B cell (primary cell): ENCODE measurements at regions not wholly inside any gene's neighbourhood (a gene's known extent, or its start where the extent isn't known, plus 50 kb on each side); places are given as distances from the start of the nearest gene placed in this dataset.

Experiments
- ATAC-seq: fragments of 200-7000 bp; cut with Tn5 transposase; one replicate; pipeline ENCODE4 v1.10.0; 2021; ENCODE audit warnings: low read depth, mild to moderate bottlenecking, moderate number of reproducible peaks, moderate library complexity
- CTCF ChIA-PET: fragments of 350-600 bp; sonication (Branson Sonifier 250); formaldehyde crosslinking; loops from one replicate; lab custom pipeline; 2021; ENCODE audit warnings: antibody characterized with exemption, inconsistent platforms; lab: Charles Lee
- POLR2A ChIA-PET: fragments of 350-600 bp; sonication (Branson Sonifier 250); formaldehyde crosslinking; loops from one replicate; lab custom pipeline; 2021; ENCODE audit warnings: antibody characterized with exemption; lab: Charles Lee
- DNase-seq: peaks from one replicate; pipeline ENCODE4 v3.0.0; 2013
- H2AFZ ChIP-seq: 2 replicates; pipeline ENCODE4 v1.6.1; 2012; ENCODE audit warnings: mild to moderate bottlenecking, low read depth, low read length; ENCODE audit not compliant: insufficient read depth, poor library complexity, severe bottlenecking
- H3K27ac ChIP-seq, 2 donors: 1 replicate in 1 of 2; 2 replicates in 1 of 2; pipeline ENCODE4 v1.5.1; 2012 to 2013; ENCODE audit warnings: low read length in 2 of 2, mild to moderate bottlenecking in 2 of 2, moderate library complexity in 1 of 2
- H3K27me3 ChIP-seq, 4 experiments: fragments of 200-600 bp in 1 of 4; sonication (generic) in 1 of 4; replicated peaks in 1 of 4; 1 replicate in 2 of 4; 2 replicates in 2 of 4; pipeline versions ENCODE4 v1.6.1 to v1.7.0; 2013 to 2016; ENCODE audit warnings: low read length in 3 of 4, mild to moderate bottlenecking in 2 of 4, mixed read lengths in 1 of 4, moderate library complexity in 1 of 4; ENCODE audit not compliant: insufficient read depth in 4 of 4, control insufficient read depth in 3 of 4; ENCODE audit errors: control extremely low read depth in 1 of 4
- H3K36me3 ChIP-seq, 2 experiments: replicated peaks in 1 of 2; 1 replicate in 1 of 2; 2 replicates in 1 of 2; pipeline versions ENCODE4 v1.6.1 to v1.7.1; 2013; ENCODE audit warnings: low read length in 1 of 2; ENCODE audit not compliant: insufficient read depth in 2 of 2, control insufficient read depth in 1 of 2; ENCODE audit errors: control extremely low read depth in 1 of 2, extremely low read depth in 1 of 2
- H3K4me1 ChIP-seq, 2 donors: fragments of 200-600 bp in 1 of 2; sonication (generic) in 1 of 2; 1 replicate in 1 of 2; 2 replicates in 1 of 2; pipeline versions ENCODE4 v1.5.1 to v1.6.1; 2013 to 2017; ENCODE audit warnings: low read length in 2 of 2; ENCODE audit not compliant: control insufficient read depth in 2 of 2, insufficient read depth in 2 of 2
- H3K4me2 ChIP-seq: replicated peaks from 2 replicates; pipeline ENCODE3; 2012; ENCODE audit warnings: mild to moderate bottlenecking, low read depth, low read length; ENCODE audit not compliant: poor library complexity, severe bottlenecking
- H3K4me3 ChIP-seq, 5 experiments: fragments of 200-600 bp in 1 of 5; sonication (generic) in 1 of 5; 1 replicate in 3 of 5; 2 replicates in 2 of 5; pipeline versions ENCODE4 v1.5.1 to v1.7.0; 2011 to 2016; ENCODE audit warnings: low read length in 4 of 5, mild to moderate bottlenecking in 4 of 5, low read depth in 2 of 5, control low read depth in 1 of 5, moderate library complexity in 1 of 5; ENCODE audit not compliant: insufficient read depth in 1 of 5; ENCODE audit errors: control extremely low read depth in 1 of 5, extremely low read depth in 1 of 5
- H3K79me2 ChIP-seq: fragments of 200-600 bp; sonication (generic); one replicate; pipeline ENCODE4 v1.6.0; 2016; ENCODE audit warnings: low read length; ENCODE audit not compliant: control insufficient read depth, insufficient read depth
- H3K9ac ChIP-seq: fragments of 200-600 bp; sonication (generic); 2 replicates; pipeline ENCODE4 v1.6.1; 2017; ENCODE audit warnings: mild to moderate bottlenecking, low read length, moderate library complexity
- H3K9me3 ChIP-seq, 3 donors: one replicate each; pipeline versions ENCODE4 v1.6.1 to v1.7.1; 2013; ENCODE audit warnings: low read length in 2 of 3; ENCODE audit not compliant: control insufficient read depth in 2 of 3, insufficient read depth in 1 of 3; ENCODE audit errors: control extremely low read depth in 1 of 3
- H4K20me1 ChIP-seq: 2 replicates; pipeline ENCODE4 v1.6.0; 2012; ENCODE audit warnings: mild to moderate bottlenecking, low read length; ENCODE audit not compliant: insufficient read depth, control insufficient read depth, poor library complexity, severe bottlenecking
- H3K27ac Mint-ChIP-seq: one replicate; pipeline ENCODE4 v1.8.0; 2021; ENCODE audit warnings: mixed read lengths
- H3K27me3 Mint-ChIP-seq: one replicate; pipeline ENCODE4 v1.8.0; 2021; ENCODE audit warnings: mixed read lengths
- H3K4me1 Mint-ChIP-seq: one replicate; pipeline ENCODE4 v1.8.0; 2021; ENCODE audit warnings: mixed read lengths
- H3K4me3 Mint-ChIP-seq: one replicate; pipeline ENCODE4 v1.8.0; 2021; ENCODE audit warnings: mixed read lengths
- H3K9me3 Mint-ChIP-seq: one replicate; pipeline ENCODE4 v1.8.0; 2022; ENCODE audit warnings: mixed read lengths; ENCODE audit not compliant: insufficient read depth
- EZH2 ChIP-seq: IDR thresholded peaks from 2 replicates; pipeline ENCODE4 v1.6.1; 2012; ENCODE audit warnings: borderline replicate concordance, low read depth, mild to moderate bottlenecking, moderate library complexity, low read length; ENCODE audit not compliant: insufficient read depth, poor library complexity, severe bottlenecking
- WGBS: methylation state at CpG from one replicate; pipeline ENCODE4 v1.1.5; 2013; ENCODE audit warnings: missing lambda C conversion rate; ENCODE audit not compliant: insufficient coverage; 5-methylcytosine and 5-hydroxymethylcytosine counted together
- intact Hi-C: fragments of 100-400 bp; cut with micrococcal nuclease; formaldehyde crosslinking; loops from one replicate; pipeline ENCODE4 v1.10.0; 2022
- TF ChIP-seq, protein P1 (sequence below): fragments of 200-600 bp; IDR thresholded peaks from one replicate; pipeline ENCODE4 v1.8.0; 2022; ENCODE audit warnings: antibody characterized with exemption, mild to moderate bottlenecking

DNA sequence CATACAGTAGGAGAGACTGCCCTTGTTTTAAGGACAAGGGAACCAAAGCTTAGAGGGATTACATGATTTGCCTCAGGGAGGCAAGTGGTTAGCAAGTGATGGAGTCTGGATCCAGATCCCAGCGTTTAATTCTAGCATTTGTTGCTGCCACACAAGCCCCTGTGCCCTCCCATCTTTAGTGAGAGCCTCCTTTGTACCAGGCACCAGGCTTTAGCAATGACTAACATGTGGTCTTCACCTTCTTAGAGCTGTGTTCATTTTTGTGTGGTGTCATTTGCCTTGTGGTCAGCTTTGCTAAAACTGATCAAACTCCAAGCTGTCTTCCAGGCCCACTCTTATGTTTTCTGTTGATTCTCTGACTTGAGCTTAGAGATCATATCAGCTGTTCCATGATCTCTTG lies 290.5 kb downstream of the RPLP1 start:
- ChIA-PET POLR2A (interaction anchor here (0.5 kb wide), 1 partner anchor 911 kb away, joined by 3 read pairs; no protein-coding TSS in a partner anchor), CTCF (interaction anchor here (1.2 to 2.7 kb wide), 8 partner anchors 10 to 744 kb away, joined by 3 to 19 read pairs (median 4); no protein-coding TSS in a partner anchor)
- Histone ChIP-seq H3K9ac (no peak overlapping the region), H3K36me3 (no peaks in the 10 kb centered on the region), H2AFZ (no peak overlapping the region), H3K4me3 (no peak overlapping the region), H3K4me2 (no peak overlapping the region), H3K27me3 (peaks cover 0 to 11% (median 3%) of the 10 kb centered on the region in 4 experiments), H3K79me2 (no peaks in the 10 kb centered on the region), H3K9me3 (peaks cover 1 to 14% (median 3%) of the 10 kb centered on the region in 3 donors), H4K20me1 (no peaks in the 10 kb centered on the region), H3K27ac (no peak overlapping the region), H3K4me1 (peaks cover 9 to 14% of the 10 kb centered on the region in 2 donors)
- Mint-ChIP-seq H3K27me3 (peaks cover 31% of the 10 kb centered on the region), H3K9me3 (no peaks in the 10 kb centered on the region), H3K4me1 (peaks cover 16% of the 10 kb centered on the region), H3K27ac (no peak overlapping the region), H3K4me3 (no peak overlapping the region)
- DNase-seq (no peak), ATAC-seq (no peak)
- WGBS, result 100% methylated on average over 1 of the region's 1 CpG
- intact Hi-C loops, result no loop called here
- no peak for TF ChIP-seq EZH2

DNA sequence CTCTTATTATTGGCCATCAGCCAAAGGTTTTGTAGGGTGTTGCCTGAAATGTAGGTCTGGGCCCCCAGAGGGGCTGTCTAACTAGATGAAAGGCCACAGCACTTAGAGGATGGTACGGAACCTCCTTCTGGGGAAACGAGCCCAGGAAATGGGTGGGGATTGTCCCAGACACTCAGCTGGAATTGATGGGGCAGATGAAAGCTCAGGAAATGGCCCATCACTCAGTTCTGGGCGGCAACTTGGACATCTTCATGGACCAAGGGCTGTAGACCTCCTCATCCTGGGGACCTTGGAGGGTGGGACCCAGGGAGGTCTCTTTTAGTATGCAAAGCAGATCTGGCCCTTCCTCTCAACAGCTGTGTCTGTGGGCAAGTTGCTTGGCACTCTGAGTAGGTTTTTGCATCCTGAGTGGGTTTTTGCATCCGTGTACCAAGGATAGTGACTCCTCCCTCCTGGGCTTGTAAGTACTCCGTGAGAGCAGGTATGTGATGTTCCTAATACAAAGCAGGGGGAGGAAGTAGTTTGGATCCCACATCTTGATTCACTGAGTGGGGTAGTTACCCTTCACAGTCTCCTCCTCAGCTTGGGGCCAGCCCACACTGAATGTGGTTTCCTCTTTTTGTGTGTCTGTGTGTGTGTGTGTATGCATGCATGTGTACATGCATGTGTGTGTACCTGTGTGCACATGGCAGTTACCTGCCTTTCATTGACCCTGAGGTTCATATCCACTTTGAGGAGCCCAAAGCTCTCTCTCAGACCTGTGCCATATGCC lies 292.0 kb downstream of the RPLP1 start:
- H3K4me2 ChIP-seq, result peak overlapping the region; percentile 37
- DNase-seq (no peak), ATAC-seq (peak; percentile 33)
- H3K9me3 ChIP-seq, result peaks cover 1 to 14% (median 3%) of the 10 kb centered on the region in 3 donors
- peaks cover 16% of the 10 kb centered on the region for H3K27me3 Mint-ChIP-seq
- no peak overlapping the region for H3K4me3 ChIP-seq
- H3K27ac ChIP-seq, result no peak overlapping the region
- H3K27me3 ChIP-seq, result peaks cover 0 to 7% (median under 1%) of the 10 kb centered on the region in 4 experiments
- peak overlapping the region; percentile 53 for H3K27ac Mint-ChIP-seq
- H3K36me3 ChIP-seq, result no peaks in the 10 kb centered on the region
- peak overlapping the region; percentile 18 for H3K9ac ChIP-seq
- 55% methylated on average over 3 of the region's 5 CpGs for WGBS
- CTCF ChIA-PET, result interaction anchor here (1.2 to 2.7 kb wide), 8 partner anchors 8 to 743 kb away, joined by 3 to 19 read pairs (median 4); no protein-coding TSS in a partner anchor
- TF ChIP-seq, protein P1, sequence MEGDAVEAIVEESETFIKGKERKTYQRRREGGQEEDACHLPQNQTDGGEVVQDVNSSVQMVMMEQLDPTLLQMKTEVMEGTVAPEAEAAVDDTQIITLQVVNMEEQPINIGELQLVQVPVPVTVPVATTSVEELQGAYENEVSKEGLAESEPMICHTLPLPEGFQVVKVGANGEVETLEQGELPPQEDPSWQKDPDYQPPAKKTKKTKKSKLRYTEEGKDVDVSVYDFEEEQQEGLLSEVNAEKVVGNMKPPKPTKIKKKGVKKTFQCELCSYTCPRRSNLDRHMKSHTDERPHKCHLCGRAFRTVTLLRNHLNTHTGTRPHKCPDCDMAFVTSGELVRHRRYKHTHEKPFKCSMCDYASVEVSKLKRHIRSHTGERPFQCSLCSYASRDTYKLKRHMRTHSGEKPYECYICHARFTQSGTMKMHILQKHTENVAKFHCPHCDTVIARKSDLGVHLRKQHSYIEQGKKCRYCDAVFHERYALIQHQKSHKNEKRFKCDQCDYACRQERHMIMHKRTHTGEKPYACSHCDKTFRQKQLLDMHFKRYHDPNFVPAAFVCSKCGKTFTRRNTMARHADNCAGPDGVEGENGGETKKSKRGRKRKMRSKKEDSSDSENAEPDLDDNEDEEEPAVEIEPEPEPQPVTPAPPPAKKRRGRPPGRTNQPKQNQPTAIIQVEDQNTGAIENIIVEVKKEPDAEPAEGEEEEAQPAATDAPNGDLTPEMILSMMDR, result no peak
- no peak for TF ChIP-seq EZH2
- H3K4me1 Mint-ChIP-seq, result peaks cover 16% of the 10 kb centered on the region
- no peaks in the 10 kb centered on the region for H3K79me2 ChIP-seq
- H2AFZ ChIP-seq, result no peak overlapping the region
- no peaks in the 10 kb centered on the region for H4K20me1 ChIP-seq
- H3K4me3 Mint-ChIP-seq, result peak overlapping the region; percentile 5
- intact Hi-C loops, result no loop called here
- H3K4me1 ChIP-seq, result peaks cover 9 to 14% of the 10 kb centered on the region in 2 donors
- POLR2A ChIA-PET, result interaction anchor here (1.2 kb wide), 1 partner anchor 353 kb away, joined by 4 read pairs; the partner anchor contains the start of gene TLE3
- no peaks in the 10 kb centered on the region for H3K9me3 Mint-ChIP-seq
